GM18498 (cell line): ENCODE measurements at regions not wholly inside any gene's neighbourhood (a gene's known extent, or its start where the extent isn't known, plus 50 kb on each side); places are given as distances from the start of the nearest gene placed in this dataset.

Experiments
- ATAC-seq: cut with Tn5 transposase; IDR thresholded peaks from one replicate; pipeline ENCODE4 v1.9.1; 2021; ENCODE audit warnings: mild to moderate bottlenecking, moderate library complexity; ENCODE audit not compliant: unreplicated experiment

DNA sequence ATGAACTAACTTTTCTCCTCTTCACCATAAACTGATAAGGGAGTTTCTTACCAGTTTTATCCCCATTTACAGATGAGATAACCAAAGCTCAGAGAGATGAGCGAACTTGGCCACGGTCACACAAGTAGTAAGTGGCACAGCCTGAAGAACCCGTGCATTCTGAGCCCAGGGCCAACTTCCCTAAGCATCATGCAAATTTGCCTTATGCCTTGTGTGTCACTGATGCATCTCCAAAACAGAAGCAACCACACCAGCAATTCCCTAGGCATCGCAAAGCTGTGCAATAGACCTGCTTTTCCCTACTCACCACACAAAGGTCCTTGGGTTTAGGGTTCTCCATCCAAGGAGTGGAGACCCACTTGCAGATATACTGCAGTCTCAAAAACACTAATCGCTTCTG is 304.5 kb upstream of the KAZN start:
- no peak for ATAC-seq

- ATAC-seq: no peak
Observed at GRCh38 chr1:14294860-14295536, 303.5 kb upstream of the KAZN start.

DNA sequence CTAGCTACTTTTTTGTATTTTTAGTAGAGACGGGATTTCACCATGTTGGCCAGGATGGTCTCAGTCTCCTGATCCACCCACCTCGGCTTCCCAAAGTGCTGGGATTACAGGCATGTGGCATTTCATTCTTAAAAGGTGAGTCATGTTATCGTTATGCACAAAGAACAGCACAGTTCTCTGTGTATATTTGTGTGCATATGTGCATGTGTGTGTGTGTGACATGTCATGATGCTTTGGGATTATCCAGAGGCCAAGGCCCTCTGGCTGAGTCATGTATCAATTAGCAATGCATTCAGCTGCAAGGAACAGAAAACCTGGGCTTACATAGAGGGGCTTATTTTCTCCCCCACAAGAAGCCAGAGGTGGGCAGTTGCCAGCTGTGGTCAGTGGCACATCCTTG is 301.7 kb upstream of the KAZN start:
- no peak for ATAC-seq

- ATAC-seq: no peak
Observed at GRCh38 chr1:14297356-14297755, 301.1 kb upstream of the KAZN start.

GRCh38 chr1:14298806-14299205 is 299.7 kb upstream of the KAZN start:
- ATAC-seq: no peak

- no peak for ATAC-seq
Observed at GRCh38 chr1:14300991-14301703, 297.3 kb upstream of the KAZN start.

DNA sequence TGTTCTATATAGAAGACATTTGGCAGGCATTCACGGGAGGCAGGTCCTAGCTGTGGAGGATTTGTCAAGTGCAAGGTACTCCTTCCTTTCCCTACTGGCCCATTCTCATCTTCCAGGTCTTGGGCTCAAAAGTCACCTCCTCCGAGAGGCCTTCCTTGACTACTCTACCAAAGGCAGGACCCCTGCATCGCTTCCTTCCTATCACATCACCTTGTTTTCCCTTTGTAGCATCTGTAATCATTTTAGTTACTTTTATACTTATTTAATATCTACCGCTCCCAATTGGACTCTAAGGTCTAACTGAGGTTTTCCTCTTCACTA is 296.8 kb upstream of the KAZN start:
- no peak for ATAC-seq

DNA sequence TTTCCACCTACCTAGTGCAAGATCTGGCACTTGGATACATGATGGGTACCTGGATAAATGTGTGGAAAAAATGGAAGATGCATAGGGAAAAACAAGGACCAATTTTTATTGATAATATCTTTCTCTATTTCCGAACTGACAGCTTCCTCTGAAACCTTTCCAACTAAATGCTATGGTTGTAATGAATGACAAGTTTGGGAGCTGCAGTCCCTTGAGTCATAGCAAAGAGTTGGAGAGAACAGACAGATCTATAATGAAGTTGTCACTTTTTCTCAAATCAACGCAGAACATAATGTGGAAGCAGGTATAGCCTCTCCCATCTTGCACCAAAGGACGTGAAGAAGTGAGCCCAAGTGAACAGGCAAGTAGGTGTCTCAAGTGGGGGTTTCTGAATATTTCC is 296.5 kb upstream of the KAZN start:
- no peak for ATAC-seq

DNA sequence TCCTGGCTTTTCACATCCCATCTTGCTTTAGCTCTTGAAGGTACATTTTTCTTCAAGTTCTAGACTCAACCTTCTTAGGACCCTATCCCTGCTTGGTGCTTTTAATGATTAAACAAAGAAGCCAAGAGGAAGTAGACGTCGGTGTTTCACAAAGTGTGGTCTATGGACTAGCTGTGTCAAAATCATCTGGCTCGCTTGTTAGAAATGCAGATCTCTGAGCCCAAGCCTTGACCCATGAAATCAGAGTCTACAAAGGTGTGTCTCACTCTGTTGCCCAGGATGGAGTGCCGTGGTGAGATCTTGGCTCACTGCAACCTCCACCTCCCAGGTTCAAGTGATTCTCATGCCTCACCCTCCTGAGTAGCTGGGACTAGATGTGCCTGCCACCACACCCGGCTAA is 295.5 kb upstream of the KAZN start:
- ATAC-seq: no peak

DNA sequence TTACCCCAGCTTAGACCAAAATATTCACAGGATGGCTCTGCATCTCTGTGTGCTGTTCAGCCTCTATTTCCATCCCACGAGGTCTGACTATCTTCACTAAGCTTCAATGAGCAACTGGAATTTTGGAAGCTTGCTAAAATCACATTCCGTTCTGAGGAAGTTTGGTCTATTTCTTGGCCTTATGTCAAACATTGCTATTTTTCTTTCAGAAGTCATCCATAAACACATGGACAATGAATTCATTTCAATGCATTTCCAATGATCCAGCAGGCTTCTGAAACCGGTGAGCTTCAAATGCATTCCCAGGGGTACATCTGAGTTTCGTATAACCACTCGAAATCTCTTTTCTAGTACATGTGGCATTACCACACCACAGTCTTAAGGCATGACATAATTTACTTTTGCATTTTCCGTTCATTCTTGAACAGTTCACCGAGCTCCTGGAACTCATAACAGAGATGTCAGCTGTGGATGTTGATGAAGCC is 294.1 kb upstream of the KAZN start:
- no peak for ATAC-seq

DNA sequence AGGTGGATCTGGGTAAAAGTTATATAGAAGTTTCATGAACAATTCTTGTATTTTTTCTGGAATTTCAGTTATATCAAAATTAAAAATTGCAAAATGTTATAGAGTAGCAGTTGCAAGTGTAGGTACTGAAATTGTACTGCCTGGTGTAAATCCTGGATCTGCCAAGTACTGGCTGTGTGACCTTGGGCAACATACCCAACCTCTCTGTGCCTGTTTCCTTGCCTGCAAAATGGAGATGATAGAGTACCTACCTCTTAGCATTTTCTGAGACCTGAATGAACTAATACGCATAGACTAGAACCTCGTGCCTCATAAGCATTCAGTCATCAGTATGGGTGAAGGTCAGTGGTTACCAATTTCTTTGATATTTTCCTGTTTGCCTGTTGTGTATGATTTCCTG is 290.0 kb upstream of the KAZN start:
- ATAC-seq: no peak

DNA sequence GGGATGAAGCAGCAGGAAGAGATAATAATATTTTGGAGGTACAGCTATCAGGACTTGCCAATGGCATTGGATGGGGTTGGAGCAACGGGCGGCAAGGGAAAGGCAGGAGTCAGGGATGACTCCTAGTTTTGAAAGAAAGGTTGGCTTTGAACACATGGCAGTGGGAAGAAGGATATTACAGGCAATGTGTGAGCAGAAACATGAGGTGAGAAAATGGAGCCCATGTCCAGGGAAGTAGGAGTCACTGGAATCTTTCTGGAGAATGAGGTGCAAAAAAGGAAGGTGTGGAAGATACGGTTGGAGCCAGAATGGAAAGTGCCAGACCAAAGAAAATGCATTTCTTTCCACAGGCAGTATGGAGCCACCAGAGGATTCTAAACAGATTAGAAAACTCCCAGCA is 288.5 kb upstream of the KAZN start:
- ATAC-seq: no peak

GRCh38 chr1:14310476-14310875 is 288.0 kb upstream of the KAZN start:
- ATAC-seq: no peak

- ATAC-seq: no peak
Observed at GRCh38 chr1:14313731-14314431, 284.6 kb upstream of the KAZN start.

DNA sequence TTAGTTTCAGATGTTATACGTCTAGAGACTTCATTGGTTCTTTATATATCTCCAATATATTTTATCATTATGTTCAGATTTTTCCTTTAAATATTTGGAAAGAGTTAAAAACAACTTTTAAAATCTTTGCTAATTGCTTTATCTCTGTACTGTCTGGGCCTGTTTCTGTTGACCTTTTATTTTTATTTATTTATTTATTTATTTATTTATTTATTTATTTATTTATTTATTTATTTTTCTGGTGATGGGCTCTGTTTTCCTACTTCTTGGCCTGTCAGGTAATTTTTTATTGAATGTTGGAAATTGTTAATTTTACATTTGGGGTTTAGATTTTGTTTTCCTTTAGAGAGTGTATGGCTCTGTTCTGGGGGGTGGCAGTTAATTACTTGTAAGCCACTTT is 279.7 kb upstream of the KAZN start:
- ATAC-seq: no peak

GRCh38 chr1:14320518-14320917 is 278.0 kb upstream of the KAZN start:
- no peak for ATAC-seq

- ATAC-seq: no peak
Observed at GRCh38 chr1:14320986-14321385, 277.5 kb upstream of the KAZN start.

GRCh38 chr1:14321422-14321821 is 277.1 kb upstream of the KAZN start:
- ATAC-seq: no peak

DNA sequence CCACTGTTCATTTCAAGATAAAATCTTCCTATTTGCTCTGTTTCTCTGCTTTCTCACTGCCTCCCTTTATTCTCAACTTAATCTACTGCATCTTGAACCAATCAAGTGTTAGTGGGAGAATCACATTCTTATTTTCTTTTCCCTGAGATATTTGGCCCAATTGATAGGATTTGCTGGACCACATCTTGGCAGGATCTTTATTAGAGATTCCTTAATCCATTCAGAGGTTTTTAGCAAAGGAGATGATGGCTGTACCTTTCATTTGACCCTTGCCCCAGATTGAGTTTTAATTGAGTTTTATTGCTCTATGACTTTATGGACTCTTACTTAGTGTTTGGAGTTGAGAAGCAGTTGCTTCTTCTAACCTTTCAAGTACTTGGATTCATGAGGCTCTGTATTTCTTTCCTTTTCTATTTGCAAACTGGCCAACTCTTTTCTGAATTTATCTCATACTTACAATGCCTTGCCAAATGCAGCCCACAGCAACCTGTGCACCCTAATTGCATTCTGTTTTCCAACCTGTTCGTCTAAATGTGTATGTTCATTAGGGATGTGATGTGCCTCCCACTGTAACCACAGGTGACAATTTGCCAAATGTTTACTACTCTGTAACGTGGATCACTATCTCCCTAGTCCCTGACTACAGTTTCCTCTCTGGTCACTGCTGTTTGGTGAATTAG is 274.8 kb upstream of the KAZN start:
- ATAC-seq: no peak

GRCh38 chr1:14324248-14324630 is 274.2 kb upstream of the KAZN start:
- no peak for ATAC-seq

DNA sequence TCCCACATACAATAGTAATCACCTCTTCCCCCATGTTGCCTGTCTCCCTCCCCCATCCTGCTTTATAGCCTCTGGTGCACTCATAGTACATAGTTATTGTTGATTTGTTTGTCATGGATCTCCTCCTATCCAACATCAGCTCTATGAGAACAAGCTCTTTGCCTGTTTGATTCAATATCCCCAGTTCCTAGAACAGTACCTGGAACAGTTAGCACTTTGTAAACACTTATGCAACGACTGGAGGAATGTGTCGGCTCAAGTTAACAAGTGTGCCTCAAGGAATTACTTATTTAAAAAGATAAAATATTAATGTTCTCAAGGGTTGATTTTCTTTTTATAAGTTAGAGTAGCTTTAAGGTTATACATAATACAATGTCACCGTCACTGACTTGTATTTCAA is 271.6 kb upstream of the KAZN start:
- no peak for ATAC-seq

DNA sequence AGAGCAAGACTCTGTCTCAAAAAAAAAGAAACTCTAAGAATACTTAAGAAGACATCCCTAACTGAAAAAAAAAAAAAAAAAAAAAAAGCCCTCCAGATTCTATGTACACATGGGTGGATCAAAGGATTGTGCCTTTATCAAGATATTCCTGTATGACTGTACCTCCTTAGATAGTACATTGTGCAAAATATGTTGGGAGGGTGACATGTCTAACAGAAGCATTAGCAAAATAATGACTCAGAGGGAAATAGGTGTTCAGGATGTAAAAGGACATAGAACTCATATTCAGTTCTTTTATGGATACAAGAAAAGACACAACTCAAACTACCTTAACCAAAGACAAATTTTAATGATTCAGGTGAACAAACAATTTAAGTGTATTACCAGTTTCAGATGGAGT is 269.8 kb upstream of the KAZN start:
- no peak for ATAC-seq
